Lower lobe of right lung (tissue), 2 donors: ENCODE measurements at regions not wholly inside any gene's neighbourhood (a gene's known extent, or its start where the extent isn't known, plus 50 kb on each side); places are given as distances from the start of the nearest gene placed in this dataset.
A peak's percentile ranks its signal among the peaks of the same experiment; 100 is the strongest.
"Not testable (repeated sequence)": the region's sequence is repeated elsewhere in the genome, so short reads cannot be mapped to it uniquely, and the experiment has no call there.

Source experiments
- ATAC-seq, 2 donors: fragments of 200-7000 bp; cut with Tn5 transposase; one replicate each; pipeline ENCODE4 v1.9.1; 2020 to 2022; ENCODE audit warnings: mild to moderate bottlenecking in 2 of 2, moderate library complexity in 2 of 2
- DNase-seq: peaks from one replicate; pipeline ENCODE4 v3.0.0-alpha.2; 2020
- H3K27ac ChIP-seq: fragments of 200-600 bp; one replicate; pipeline ENCODE4 v1.8.0; 2022
- H3K27me3 ChIP-seq: fragments of 200-600 bp; one replicate; pipeline ENCODE4 v1.8.0; 2022; ENCODE audit warnings: low read depth
- H3K36me3 ChIP-seq: fragments of 200-600 bp; one replicate; pipeline ENCODE4 v1.8.0; 2022; ENCODE audit warnings: mild to moderate bottlenecking
- H3K4me1 ChIP-seq: fragments of 200-600 bp; one replicate; pipeline ENCODE4 v1.8.0; 2022
- H3K4me3 ChIP-seq: fragments of 200-600 bp; one replicate; pipeline ENCODE4 v1.8.0; 2022; ENCODE audit warnings: mild to moderate bottlenecking
- H3K9me3 ChIP-seq: fragments of 200-600 bp; one replicate; pipeline ENCODE4 v1.8.0; 2022
- CTCF ChIP-seq: fragments of 200-600 bp; IDR thresholded peaks from one replicate; pipeline ENCODE4 v1.8.0; 2022; ENCODE audit warnings: antibody characterized with exemption, mild to moderate bottlenecking
- intact Hi-C: fragments of 100-400 bp; cut with DNase I; formaldehyde crosslinking; loops from one replicate; pipeline ENCODE4 v1.11.0; 2022
- donor health status: DM: no; HTN: yes; CAD: no; lungs with severe emphysema.

GRCh38 chr12:25710128-25710527, 157.0 kb upstream of the LMNTD1 start:
- H3K27me3 ChIP-seq: no peaks in the 10 kb centered on the region
- no peak for DNase-seq
- H3K9me3 ChIP-seq: peaks cover 27% of the 10 kb centered on the region
- intact Hi-C loops: no loop called here
- no peak overlapping the region for H3K27ac ChIP-seq
- H3K4me3 ChIP-seq: no peak overlapping the region
- ATAC-seq: no peak
- H3K4me1 ChIP-seq: no peaks in the 10 kb centered on the region
- no peak for TF ChIP-seq CTCF
- no peaks in the 10 kb centered on the region for H3K36me3 ChIP-seq

DNA sequence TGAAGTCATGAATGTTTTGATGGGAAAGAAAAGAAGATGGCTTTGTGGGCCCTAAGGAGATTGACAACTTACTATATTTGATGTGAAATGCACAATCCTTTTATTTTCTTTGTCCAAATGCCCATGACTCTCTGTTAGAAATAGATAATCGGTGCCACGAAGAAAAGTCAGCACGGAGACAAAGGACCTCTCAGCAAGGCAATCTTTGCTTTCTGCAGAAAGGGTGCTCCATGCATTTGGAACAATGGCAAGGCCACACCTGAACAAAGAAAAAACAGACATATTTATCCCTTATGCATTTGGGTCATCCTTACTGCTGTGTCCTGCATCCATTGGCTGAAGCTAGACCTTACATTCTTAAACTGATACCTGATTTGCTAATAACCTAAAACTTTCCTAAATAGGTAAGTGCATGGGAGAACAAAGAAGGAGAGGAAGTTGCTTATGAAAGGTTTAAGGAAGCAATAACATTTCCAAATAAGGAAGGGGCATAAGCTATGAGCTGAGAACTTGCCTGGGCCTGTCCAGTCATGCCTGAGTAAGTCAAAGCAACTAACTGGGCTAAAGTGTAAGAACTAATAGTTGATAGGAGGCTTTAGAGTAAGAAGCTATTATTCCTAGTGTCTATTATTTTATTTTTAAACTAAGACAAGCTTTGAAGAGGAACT, 158.0 kb upstream of the LMNTD1 start:
- H3K4me1 ChIP-seq, ATAC-seq, H3K4me3 ChIP-seq, H3K27ac ChIP-seq, DNase-seq, H3K27me3 ChIP-seq, H3K36me3 ChIP-seq, intact Hi-C loops: not testable (repeated sequence)
- peaks cover 27% of the 10 kb centered on the region for H3K9me3 ChIP-seq

GRCh38 chr12:25712169-25712568, 159.1 kb upstream of the LMNTD1 start:
- peak in 1 of 2 donors; percentile 16 for ATAC-seq
- Histone ChIP-seq H3K9me3 (peaks cover 20% of the 10 kb centered on the region), H3K27me3 (no peaks in the 10 kb centered on the region), H3K4me3 (no peak overlapping the region), H3K4me1 (no peaks in the 10 kb centered on the region), H3K27ac (no peak overlapping the region), H3K36me3 (no peaks in the 10 kb centered on the region)
- no peak for TF ChIP-seq CTCF
- intact Hi-C loops: no loop called here
- no peak for DNase-seq

GRCh38 chr12:25713264-25713663, 160.2 kb upstream of the LMNTD1 start:
- intact Hi-C loops: no loop called here
- Histone ChIP-seq H3K4me3 (no peak overlapping the region), H3K36me3 (no peaks in the 10 kb centered on the region), H3K27ac (no peak overlapping the region), H3K27me3 (no peaks in the 10 kb centered on the region), H3K4me1 (no peaks in the 10 kb centered on the region), H3K9me3 (peaks cover 15% of the 10 kb centered on the region)
- no peak for TF ChIP-seq CTCF
- no peak for ATAC-seq
- DNase-seq: no peak

- Histone ChIP-seq H3K4me1 (no peaks in the 10 kb centered on the region), H3K4me3 (no peak overlapping the region), H3K27ac (no peak overlapping the region), H3K9me3 (peaks cover 15% of the 10 kb centered on the region), H3K36me3 (no peaks in the 10 kb centered on the region), H3K27me3 (no peaks in the 10 kb centered on the region)
- no peak for ATAC-seq
- TF ChIP-seq CTCF: no peak
- intact Hi-C loops: no loop called here
- DNase-seq: no peak
These were observed 161.3 kb upstream of the LMNTD1 start for GRCh38 chr12:25714198-25714984.

GRCh38 chr12:25715102-25715501, 162.0 kb upstream of the LMNTD1 start:
- TF ChIP-seq CTCF: no peak
- no peaks in the 10 kb centered on the region for H3K4me1 ChIP-seq
- no peak for ATAC-seq
- H3K9me3 ChIP-seq: peaks cover 12% of the 10 kb centered on the region
- no peak overlapping the region for H3K4me3 ChIP-seq
- H3K27ac ChIP-seq: no peak overlapping the region
- no peaks in the 10 kb centered on the region for H3K36me3 ChIP-seq
- H3K27me3 ChIP-seq: no peaks in the 10 kb centered on the region
- no peak for DNase-seq
- intact Hi-C loops: no loop called here
